SK-N-SH (cell line): ENCODE measurements at regions not wholly inside any gene's neighbourhood (a gene's known extent, or its start where the extent isn't known, plus 50 kb on each side); places are given as distances from the start of the nearest gene placed in this dataset.

Experiments
- CTCF ChIA-PET: fragments of 300-600, 350-600 bp; formaldehyde crosslinking; extraction: SDS; loops from one replicate; lab custom pipeline; 2021; lab: Yijun Ruan, JAX
- POLR2A ChIA-PET: fragments of 350-600 bp; sonication (Branson Sonifier 250); formaldehyde crosslinking; extraction: SDS; loops from one replicate; lab custom pipeline; 2020; ENCODE audit warnings: antibody characterized with exemption, inconsistent platforms; lab: Yijun Ruan, JAX
- DNase-seq: peaks from one replicate; pipeline ENCODE4 v3.0.0; 2012
- H2AFZ ChIP-seq: fragments of 200-600 bp; sonication (generic); 2 replicates; pipeline ENCODE4 v1.8.1; 2016; ENCODE audit warnings: antibody characterized with exemption, mild to moderate bottlenecking, low read depth
- H3F3A ChIP-seq: fragments of 200-600 bp; sonication (generic); replicated peaks from 2 replicates; pipeline ENCODE3; 2016; ENCODE audit warnings: antibody characterized with exemption, mild to moderate bottlenecking; ENCODE audit not compliant: insufficient read depth
- H3K27ac ChIP-seq, 2 experiments: fragments of 200-500 bp in 1 of 2; fragments of 200-600 bp in 1 of 2; sonication (Bioruptor generic) in 1 of 2; sonication (generic), shearing (Covaris generic) in 1 of 2; 2 replicates each; pipeline versions ENCODE4 v1.5.1 to v1.6.1; 2014 to 2016; ENCODE audit warnings: low read depth in 2 of 2, inconsistent platforms in 1 of 2, low read length in 1 of 2, mild to moderate bottlenecking in 1 of 2, mixed read lengths in 1 of 2
- H3K27me3 ChIP-seq: fragments of 200-600 bp; sonication (generic), shearing (Covaris generic); 2 replicates; pipeline ENCODE4 v1.6.1; 2016; ENCODE audit warnings: mixed run types; ENCODE audit not compliant: insufficient read depth
- H3K36me3 ChIP-seq, 2 experiments: fragments of 200-500 bp in 1 of 2; fragments of 200-600 bp in 1 of 2; sonication (Bioruptor generic) in 1 of 2; sonication (generic) in 1 of 2; replicated peaks in 1 of 2; 2 replicates each; pipeline versions ENCODE3 to v1.5.1; 2014 to 2016; ENCODE audit warnings: low read length in 1 of 2, mild to moderate bottlenecking in 1 of 2; ENCODE audit not compliant: insufficient read depth in 2 of 2, control insufficient read depth in 1 of 2
- H3K4me1 ChIP-seq, 2 experiments: fragments of 200-500 bp in 1 of 2; fragments of 200-600 bp in 1 of 2; sonication (Bioruptor generic) in 1 of 2; sonication (generic), shearing (Covaris generic) in 1 of 2; 2 replicates each; pipeline versions ENCODE4 v1.5.1 to v1.6.1; 2014 to 2016; ENCODE audit warnings: low read depth in 1 of 2, low read length in 1 of 2, mixed run types in 1 of 2; ENCODE audit not compliant: insufficient read depth in 2 of 2, control insufficient read depth in 1 of 2
- H3K4me2 ChIP-seq: fragments of 200-600 bp; sonication (generic), shearing (Covaris generic); 2 replicates; pipeline ENCODE4 v1.6.1; 2017; ENCODE audit warnings: mixed run types
- H3K4me3 ChIP-seq, 2 experiments: fragments of 200-500 bp in 1 of 2; fragments of 200-600 bp in 1 of 2; sonication (Bioruptor generic) in 1 of 2; sonication (generic), shearing (Covaris generic) in 1 of 2; 2 replicates each; pipeline versions ENCODE4 v1.5.1 to v1.8.1; 2014 to 2016; ENCODE audit warnings: low read depth in 2 of 2, inconsistent platforms in 1 of 2, low read length in 1 of 2, mild to moderate bottlenecking in 1 of 2, mixed read lengths in 1 of 2, moderate library complexity in 1 of 2
- H3K79me2 ChIP-seq: fragments of 200-600 bp; sonication (generic); 2 replicates; pipeline ENCODE4 v1.8.1; 2017; ENCODE audit warnings: mild to moderate bottlenecking; ENCODE audit not compliant: insufficient read depth
- H3K9ac ChIP-seq: fragments of 200-600 bp; sonication (generic); 2 replicates; pipeline ENCODE4 v1.6.1; 2017; ENCODE audit warnings: mixed run types
- H3K9me2 ChIP-seq: fragments of 200-600 bp; sonication (generic); 2 replicates; pipeline ENCODE4 v1.6.1; 2017; ENCODE audit warnings: mixed run types
- H3K9me3 ChIP-seq: fragments of 200-600 bp; sonication (generic); 2 replicates; pipeline ENCODE4 v1.6.1; 2017; ENCODE audit warnings: mixed run types, mild to moderate bottlenecking, moderate library complexity
- H4K20me1 ChIP-seq: fragments of 200-600 bp; sonication (generic); 2 replicates; pipeline ENCODE4 v1.6.1; 2017; ENCODE audit warnings: mild to moderate bottlenecking, mixed run types; ENCODE audit not compliant: insufficient read depth
- CHD2 ChIP-seq: fragments of 150-350 bp; IDR thresholded peaks from 2 replicates; pipeline ENCODE4 v1.6.1; 2018; ENCODE audit warnings: low read length; ENCODE audit not compliant: partially characterized antibody
- EP300 ChIP-seq, 2 experiments: IDR thresholded peaks; 2 replicates each; pipeline versions ENCODE4 v1.4.0 to v1.6.1; 2012; ENCODE audit warnings: borderline replicate concordance in 1 of 2, low read depth in 1 of 2, low read length in 1 of 2
- EZH2phosphoT487 ChIP-seq: fragments of 200-600 bp; sonication (generic); IDR thresholded peaks from 2 replicates; pipeline ENCODE4 v1.6.1; 2017; ENCODE audit warnings: low read depth, mixed run types, mild to moderate bottlenecking, antibody characterized with exemption, moderate library complexity, borderline replicate concordance
- FOXM1 ChIP-seq: IDR thresholded peaks from 2 replicates; pipeline ENCODE4 v1.4.0; 2012; ENCODE audit warnings: low read depth, mild to moderate bottlenecking
- GABPA ChIP-seq: IDR thresholded peaks from 2 replicates; pipeline ENCODE4 v1.4.0; 2012; ENCODE audit warnings: low read depth, mild to moderate bottlenecking
- NFIC ChIP-seq: IDR thresholded peaks from 2 replicates; pipeline ENCODE4 v1.4.0; 2012; ENCODE audit warnings: borderline replicate concordance
- NRF1 ChIP-seq: IDR thresholded peaks from 2 replicates; pipeline ENCODE4 v1.6.1; 2012; ENCODE audit warnings: low read depth, mild to moderate bottlenecking, low read length
- PBX3 ChIP-seq: IDR thresholded peaks from 2 replicates; pipeline ENCODE4; 2012
- RAD21 ChIP-seq: IDR thresholded peaks from 2 replicates; pipeline ENCODE4 v1.6.1; 2012; ENCODE audit warnings: mild to moderate bottlenecking, low read length
- RCOR1 ChIP-seq: fragments of 150-350 bp; IDR thresholded peaks from 2 replicates; pipeline ENCODE4 v1.6.1; 2017; ENCODE audit warnings: antibody characterized with exemption, low read length
- RXRA ChIP-seq: IDR thresholded peaks from 2 replicates; pipeline ENCODE4 v1.4.0; 2012; ENCODE audit warnings: low read depth, mild to moderate bottlenecking, borderline replicate concordance
- SIN3A ChIP-seq: IDR thresholded peaks from 2 replicates; pipeline ENCODE4 v1.6.1; 2012; ENCODE audit warnings: low read depth, mild to moderate bottlenecking, low read length, moderate library complexity, borderline replicate concordance
- TAF1 ChIP-seq: IDR thresholded peaks from 2 replicates; pipeline ENCODE4 v1.6.1; 2012; ENCODE audit warnings: low read depth, mild to moderate bottlenecking, low read length, moderate library complexity, borderline replicate concordance
- TCF12 ChIP-seq: IDR thresholded peaks from 2 replicates; pipeline ENCODE4 v1.4.0; 2012
- YY1 ChIP-seq: IDR thresholded peaks from 2 replicates; pipeline ENCODE4 v1.4.0; 2012; ENCODE audit warnings: low read depth, mild to moderate bottlenecking
- WGBS: methylation state at CpG from one replicate; pipeline ENCODE4 v1.1.6; 2017; ENCODE audit warnings: low lambda C conversion rate; 5-methylcytosine and 5-hydroxymethylcytosine counted together
- TF ChIP-seq, protein P1 (sequence below): fragments of 150-350 bp; IDR thresholded peaks from 2 replicates; pipeline ENCODE4 v1.6.1; 2017; ENCODE audit warnings: antibody characterized with exemption, low read length, low read depth, borderline replicate concordance

- TF ChIP-seq, protein P1, sequence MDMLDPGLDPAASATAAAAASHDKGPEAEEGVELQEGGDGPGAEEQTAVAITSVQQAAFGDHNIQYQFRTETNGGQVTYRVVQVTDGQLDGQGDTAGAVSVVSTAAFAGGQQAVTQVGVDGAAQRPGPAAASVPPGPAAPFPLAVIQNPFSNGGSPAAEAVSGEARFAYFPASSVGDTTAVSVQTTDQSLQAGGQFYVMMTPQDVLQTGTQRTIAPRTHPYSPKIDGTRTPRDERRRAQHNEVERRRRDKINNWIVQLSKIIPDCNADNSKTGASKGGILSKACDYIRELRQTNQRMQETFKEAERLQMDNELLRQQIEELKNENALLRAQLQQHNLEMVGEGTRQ = no peak
- no peak for TF ChIP-seq RAD21
- no peak for TF ChIP-seq EP300 (IDR thresholded peaks at IDR 0.05; ENCODE audit: borderline replicate concordance in 1 of 2, low read depth in 1 of 2, low read length in 1 of 2)
- no peak for TF ChIP-seq RCOR1
- no peak for TF ChIP-seq CHD2
Observed at GRCh38 chr1:80244372-80244771, 1237.8 kb upstream of the ADGRL4 start (continued).

GRCh38 chr1:80241566-80241965 lies 1235.0 kb upstream of the ADGRL4 start:
- Histone ChIP-seq H3K36me3 (no peaks in the 10 kb centered on the region), H3K9ac (no peak overlapping the region), H3K4me2 (no peak overlapping the region), H3F3A (no peaks in the 10 kb centered on the region), H3K4me1 (no peaks in the 10 kb centered on the region; a peak in 1 of 4 replicates), H3K4me3 (no peak overlapping the region), H3K79me2 (no peaks in the 10 kb centered on the region), H3K9me3 (no peaks in the 10 kb centered on the region), H3K27me3 (no peaks in the 10 kb centered on the region), H2AFZ (no peak overlapping the region), H3K27ac (no peak overlapping the region), H3K9me2 (no peaks in the 10 kb centered on the region), H4K20me1 (no peaks in the 10 kb centered on the region)
- TF ChIP-seq NRF1 (no peak), TCF12 (no peak), EZH2phosphoT487 (no peak), PBX3 (no peak)
- CTCF ChIA-PET = no interaction called here
- POLR2A ChIA-PET = no interaction called here
- WGBS = 38% methylated on average over 1 of the region's 1 CpG
- no peak for DNase-seq

- no peaks in the 10 kb centered on the region for H3K27me3 ChIP-seq
- no peaks in the 10 kb centered on the region for H3K9me3 ChIP-seq
- H3K4me1 ChIP-seq = no peaks in the 10 kb centered on the region; a peak in 1 of 4 replicates
- no peaks in the 10 kb centered on the region for H3F3A ChIP-seq
- TF ChIP-seq GABPA (no peak), RCOR1 (no peak), YY1 (no peak), RXRA (no peak), FOXM1 (no peak), TCF12 (no peak), TAF1 (no peak), EP300 (IDR thresholded peaks at IDR 0.05; ENCODE audit: borderline replicate concordance in 1 of 2, low read depth in 1 of 2, low read length in 1 of 2) (no peak), NRF1 (no peak), PBX3 (no peak), NFIC (no peak), SIN3A (no peak)
- no peaks in the 10 kb centered on the region for H3K9me2 ChIP-seq
- 54% methylated on average over 2 of the region's 2 CpGs for WGBS
- CTCF ChIA-PET = interaction anchor here (1.4 kb wide), 1 partner anchor 8 kb away, joined by 10 read pairs; no protein-coding TSS in a partner anchor
- H3K4me3 ChIP-seq = no peak overlapping the region
- H3K36me3 ChIP-seq = no peaks in the 10 kb centered on the region
- POLR2A ChIA-PET = no interaction called here
- H4K20me1 ChIP-seq = no peaks in the 10 kb centered on the region
- H3K9ac ChIP-seq = no peak overlapping the region
- no peak for DNase-seq
- no peak overlapping the region for H3K4me2 ChIP-seq
- no peaks in the 10 kb centered on the region; the same call in 1 of the 2 replicates for H3K79me2 ChIP-seq
- no peak overlapping the region for H3K27ac ChIP-seq
- no peak overlapping the region for H2AFZ ChIP-seq
Observed at GRCh38 chr1:80225510-80225909, 1219.0 kb upstream of the ADGRL4 start.
